ENCODE measurements at regions not wholly inside any gene's neighbourhood (a gene's known extent, or its start where the extent isn't known, plus 50 kb on each side); places are given as distances from the start of the nearest gene placed in this dataset.

- Histone ChIP-seq H3K9me3 (ENCODE audit: control insufficient read depth, insufficient read depth, low read depth, low read length) (no peaks in the 10 kb centered on the region), H3K4me3 (ENCODE audit: low read depth, low read length) (no peak overlapping the region), H3K36me3 (ENCODE audit: control insufficient read depth in 2 of 2, insufficient read depth in 1 of 2, low read length in 2 of 2) (no peaks in the 10 kb centered on the region), H3K27ac (ENCODE audit: extremely low read depth, low read depth, low read length) (no peak overlapping the region), H3K4me1 (ENCODE audit: control insufficient read depth, insufficient read depth, low read length) (no peaks in the 10 kb centered on the region)
- ChIA-PET CTCF (no interaction called here), POLR2A (no interaction called here)
- no peak for TF ChIP-seq ZNF416 (tag by site-specific recombination; IDR thresholded peaks at IDR 0.05)
- TF ChIP-seq ZNF558 (tag by site-specific recombination; IDR thresholded peaks at IDR 0.05), result no peak
- TF ChIP-seq SP3 (tag by site-specific recombination; IDR thresholded peaks at IDR 0.05), result no peak
- TF ChIP-seq ZNF585B (tag by site-specific recombination; IDR thresholded peaks at IDR 0.05), result no peak
- no peak for TF ChIP-seq GFI1B (tag by site-specific recombination; IDR thresholded peaks at IDR 0.05)
- no peak for TF ChIP-seq SP7 (tag by site-specific recombination; IDR thresholded peaks at IDR 0.05)
- TF ChIP-seq ZNF274 (IDR thresholded peaks at IDR 0.05; ENCODE audit: low read length), result no peak
- no peak for TF ChIP-seq ZNF274 (tag by site-specific recombination; IDR thresholded peaks at IDR 0.05; ENCODE audit: borderline replicate concordance)
- no peak for TF ChIP-seq ZNF660 (tag by site-specific recombination; IDR thresholded peaks at IDR 0.05)
- TF ChIP-seq ZNF560 (tag by site-specific recombination; IDR thresholded peaks at IDR 0.05; ENCODE audit: borderline replicate concordance), result no peak
- TF ChIP-seq HOXC10 (CRISPR knock-in tag; IDR thresholded peaks at IDR 0.05), result no peak
- TF ChIP-seq ZNF510 (tag by site-specific recombination; IDR thresholded peaks at IDR 0.05; ENCODE audit: insufficient replicate concordance), result no peak
- no peak for TF ChIP-seq ZNF624 (tag by site-specific recombination; IDR thresholded peaks at IDR 0.05)
- no peak for TF ChIP-seq ZXDB (tag by site-specific recombination; IDR thresholded peaks at IDR 0.05)
- no peak for TF ChIP-seq ZFHX2 (tag by site-specific recombination; conservative IDR thresholded peaks at IDR 0.05)
- no peak for TF ChIP-seq ZNF837 (tag by site-specific recombination; IDR thresholded peaks at IDR 0.05)
- no peak for TF ChIP-seq MYNN (tag by site-specific recombination; IDR thresholded peaks at IDR 0.05; ENCODE audit: borderline replicate concordance)
- no peak for TF ChIP-seq TSHZ1 (tag by site-specific recombination; IDR thresholded peaks at IDR 0.05; ENCODE audit: borderline replicate concordance)
- no peak for TF ChIP-seq ZNF501 (tag by site-specific recombination; IDR thresholded peaks at IDR 0.05)
Measured at GRCh38 chr16:6841392-6841791, 491.3 kb upstream of the RBFOX1 start.

GRCh38 chr16:6837722-6838121 is 494.9 kb upstream of the RBFOX1 start:
- H3K9me3 ChIP-seq (ENCODE audit: control insufficient read depth, insufficient read depth, low read depth, low read length), result no peaks in the 10 kb centered on the region
- no peaks in the 10 kb centered on the region for H3K4me1 ChIP-seq (ENCODE audit: control insufficient read depth, insufficient read depth, low read length)
- no peak overlapping the region for H3K4me3 ChIP-seq (ENCODE audit: low read depth, low read length)
- no peak overlapping the region for H3K27ac ChIP-seq (ENCODE audit: extremely low read depth, low read depth, low read length)
- TF ChIP-seq ZNF157 (tag by site-specific recombination; IDR thresholded peaks at IDR 0.05), result no peak
- TF ChIP-seq ZNF660 (tag by site-specific recombination; IDR thresholded peaks at IDR 0.05), result no peak
- no peak for TF ChIP-seq ZNF433 (tag by site-specific recombination; IDR thresholded peaks at IDR 0.05; ENCODE audit: low read depth)
- no peak for TF ChIP-seq SP2 (tag by site-specific recombination; IDR thresholded peaks at IDR 0.05)
- no peak for TF ChIP-seq GLIS2 (tag by site-specific recombination; IDR thresholded peaks at IDR 0.05)
- no peak for TF ChIP-seq ZBTB8A (tag by site-specific recombination; IDR thresholded peaks at IDR 0.05)
- TF ChIP-seq ZNF76 (tag by site-specific recombination; IDR thresholded peaks at IDR 0.05; ENCODE audit: borderline replicate concordance, low read depth), result no peak
- TF ChIP-seq ZBTB11 (tag by site-specific recombination; conservative IDR thresholded peaks at IDR 0.05; ENCODE audit: low read depth), result no peak
- TF ChIP-seq CTCF (tag by site-specific recombination; IDR thresholded peaks at IDR 0.05), result no peak
- POLR2A ChIA-PET, result no interaction called here
- no peaks in the 10 kb centered on the region for H3K36me3 ChIP-seq (ENCODE audit: control insufficient read depth in 2 of 2, insufficient read depth in 1 of 2, low read length in 2 of 2)
- CTCF ChIA-PET, result no interaction called here

Measured in HEK293 (cell line).